ENCODE measurements at regions not wholly inside any gene's neighbourhood (a gene's known extent, or its start where the extent isn't known, plus 50 kb on each side); places are given as distances from the start of the nearest gene placed in this dataset.
"Not testable (repeated sequence)": the region's sequence is repeated elsewhere in the genome, so short reads cannot be mapped to it uniquely, and the experiment has no call there.

DNA sequence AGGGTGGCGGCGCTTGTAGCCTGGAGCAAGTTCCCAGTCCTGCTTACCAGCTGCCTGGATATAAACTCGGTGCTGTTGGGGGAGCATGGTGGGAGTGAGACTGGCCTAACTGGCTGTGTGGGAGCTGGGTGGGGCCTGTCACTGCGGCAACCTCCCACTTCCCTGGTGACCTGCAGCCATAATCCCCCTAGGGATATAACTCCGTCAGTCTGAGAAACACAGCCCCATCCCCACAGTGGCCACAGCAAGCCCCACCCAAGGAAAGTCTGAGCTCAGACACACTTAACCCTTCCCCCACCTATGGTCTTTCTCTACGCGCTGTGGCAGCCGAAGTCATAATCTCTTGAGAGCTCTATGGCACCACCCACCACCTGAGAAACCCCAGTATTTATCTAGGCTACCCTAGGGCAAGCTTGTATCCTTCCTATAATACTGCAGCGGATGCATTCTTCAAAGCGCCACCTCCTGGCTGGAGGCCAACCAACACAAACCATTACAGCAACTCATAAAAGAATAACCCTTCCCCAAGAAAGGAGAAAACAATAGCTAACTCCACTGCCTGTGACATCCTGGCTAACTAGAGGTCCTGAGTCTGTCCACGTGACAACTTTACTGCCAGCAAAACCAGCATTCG lies 57.4 kb downstream of the ZNF648 start:
- DNase-seq: no peak

DNA sequence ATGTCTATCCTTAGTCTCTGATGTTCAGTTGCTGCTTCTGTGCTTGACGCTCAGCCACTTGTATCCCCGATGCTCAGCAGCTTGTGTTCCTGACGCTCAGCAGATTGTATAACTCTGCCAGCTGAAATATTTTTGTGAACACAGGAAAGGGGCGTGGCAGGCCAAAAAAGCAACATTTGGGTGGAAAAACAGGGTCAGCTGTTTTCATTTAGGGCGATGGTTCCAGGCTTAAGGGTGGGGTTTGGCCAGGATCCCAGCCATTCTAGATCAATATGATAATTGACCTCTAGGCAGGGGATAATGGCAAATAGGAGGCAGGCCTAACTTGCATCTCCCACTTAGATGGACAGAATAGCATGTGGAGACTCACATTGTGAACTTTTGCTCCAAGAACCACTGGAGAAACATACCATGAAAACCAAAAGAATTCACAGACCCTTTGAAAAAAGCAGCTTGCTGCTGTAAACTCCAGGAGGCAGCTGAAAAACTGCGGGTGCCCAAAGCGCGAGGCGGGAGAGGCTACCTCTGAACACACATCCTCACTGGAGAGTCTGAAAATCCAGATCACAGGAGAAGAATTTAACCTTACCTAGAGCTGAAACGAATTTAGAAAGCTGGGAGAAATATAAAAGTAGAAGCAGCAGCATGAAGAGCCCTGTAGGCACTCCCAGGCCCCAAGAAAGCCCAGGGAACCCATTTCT lies 58.3 kb downstream of the ZNF648 start:
- no peak for DNase-seq

DNA sequence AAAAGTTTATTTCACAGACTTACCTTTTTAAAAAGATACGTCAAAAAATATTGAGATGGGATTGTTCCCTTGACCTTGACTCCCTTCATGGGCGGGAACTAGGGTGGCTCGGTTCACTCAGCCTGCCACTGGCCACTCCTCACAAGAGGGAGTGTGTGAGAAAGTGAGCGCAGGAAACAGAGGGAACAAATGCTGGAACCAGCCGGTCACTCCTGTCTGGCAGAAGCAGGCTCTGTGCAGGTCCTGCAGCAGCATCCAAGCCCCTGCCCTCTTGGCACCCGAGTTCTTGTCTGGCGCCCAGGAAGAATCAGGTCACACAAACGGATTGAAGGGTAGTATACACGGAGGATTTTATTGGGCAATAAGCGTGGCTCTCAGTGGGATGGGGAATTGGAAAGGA lies 58.9 kb downstream of the ZNF648 start:
- DNase-seq: no peak

DNA sequence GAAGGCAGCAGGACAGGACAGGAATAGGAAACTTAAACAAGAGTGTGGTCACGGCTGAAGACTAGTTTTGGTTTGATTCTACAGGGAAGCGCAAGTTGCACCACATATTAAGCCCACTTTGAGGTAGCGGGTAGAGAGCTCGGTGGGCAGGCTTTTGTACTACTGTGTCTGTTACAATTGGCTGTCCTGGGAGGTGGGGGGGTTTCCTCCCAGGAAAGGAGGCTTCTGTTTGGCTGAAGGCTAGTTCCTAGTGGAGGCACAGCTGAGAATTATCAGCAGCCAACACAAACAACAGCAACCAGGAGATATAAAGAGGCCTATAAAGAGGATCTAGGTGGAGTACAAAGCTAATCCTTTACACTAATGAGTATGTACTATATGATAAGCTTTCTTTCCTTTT lies 62.7 kb downstream of the ZNF648 start:
- no peak for DNase-seq

DNA sequence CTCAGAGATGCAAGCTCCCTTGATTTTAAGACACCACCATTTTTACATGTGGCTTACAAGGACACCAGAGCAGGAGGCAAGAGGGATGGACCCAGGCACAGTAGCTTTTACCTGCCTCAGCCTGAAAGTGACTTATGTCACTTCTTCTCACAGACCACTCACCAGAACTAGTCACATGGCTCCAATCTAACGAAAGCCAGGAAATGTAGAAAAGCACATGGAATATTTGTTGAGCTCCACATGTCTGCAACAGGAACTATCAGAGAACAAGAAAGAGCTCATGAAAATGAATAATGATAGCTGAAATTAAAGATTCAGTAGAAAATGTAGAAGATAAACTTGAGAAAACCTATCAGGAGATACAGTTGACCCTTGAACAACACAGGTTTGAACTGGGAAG lies 69.4 kb downstream of the ZNF648 start:
- no peak for DNase-seq

DNA sequence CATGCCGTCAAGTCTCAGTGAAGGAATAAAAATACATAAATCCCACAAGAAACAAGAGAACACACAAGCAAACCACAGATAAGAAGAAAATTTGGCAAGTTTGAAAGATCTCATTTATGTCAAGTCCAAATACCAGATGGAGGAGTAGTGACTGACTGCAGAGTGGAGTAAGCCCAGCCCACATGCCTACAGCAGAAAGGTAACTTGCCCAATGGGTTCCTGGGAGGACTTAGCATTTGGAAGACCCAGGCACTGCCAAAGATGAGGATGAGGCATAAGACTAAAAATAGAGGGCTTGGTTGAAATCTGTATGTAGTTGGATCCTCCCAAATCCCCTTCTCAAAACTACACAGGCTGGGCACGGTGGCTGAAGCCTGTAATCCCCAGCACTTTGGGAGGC lies 70.8 kb downstream of the ZNF648 start:
- no peak for DNase-seq

DNA sequence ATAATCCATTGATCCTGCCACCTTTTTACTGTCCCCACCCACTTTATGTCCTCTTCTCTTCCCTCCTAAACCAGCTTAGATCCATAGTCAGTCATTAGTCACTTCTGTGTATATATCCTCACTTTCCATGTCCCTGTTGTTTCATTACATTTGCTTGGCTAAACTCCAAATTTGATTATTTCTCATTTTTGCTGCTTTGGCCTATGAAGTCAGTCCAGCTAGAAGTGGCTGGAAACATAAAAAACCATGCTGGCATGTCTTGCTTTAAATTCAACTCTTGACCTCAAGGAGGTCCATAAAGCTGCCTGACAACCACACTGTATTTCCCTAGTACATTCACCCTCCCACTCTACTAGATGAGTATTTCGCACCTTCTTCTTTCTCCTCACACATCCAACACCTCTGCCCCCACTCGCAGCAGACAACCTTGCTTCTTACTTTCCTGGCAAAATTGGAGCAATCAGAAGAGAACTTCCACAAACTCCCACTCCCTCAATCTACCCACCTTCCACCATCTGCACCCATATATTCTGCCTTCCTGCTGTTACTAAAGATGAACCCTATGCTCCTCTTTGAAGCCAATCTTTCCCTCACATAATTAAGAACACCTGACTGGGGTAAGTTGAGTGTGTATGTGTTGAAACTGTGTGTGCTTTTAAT lies 72.1 kb downstream of the ZNF648 start:
- DNase-seq: no peak

DNA sequence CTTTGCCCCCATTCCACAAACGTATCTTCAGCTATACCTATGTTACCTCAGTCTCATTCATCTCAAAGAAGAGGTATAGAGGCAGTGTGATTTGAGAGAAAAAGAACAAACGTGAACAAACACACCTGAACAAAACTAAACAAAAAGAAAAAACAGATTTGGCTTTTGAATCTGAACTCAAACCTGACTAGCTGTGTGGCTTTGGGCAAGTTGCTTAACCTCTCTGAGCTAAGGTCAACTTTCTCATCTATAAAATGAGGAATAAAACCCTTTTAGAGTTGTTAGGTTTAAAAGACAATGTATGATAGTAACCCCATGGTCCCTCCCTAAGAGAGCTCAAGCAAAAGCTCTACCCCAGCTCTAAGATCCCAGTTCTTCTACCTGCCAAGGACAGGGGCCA lies 73.5 kb downstream of the ZNF648 start:
- no peak for DNase-seq

DNA sequence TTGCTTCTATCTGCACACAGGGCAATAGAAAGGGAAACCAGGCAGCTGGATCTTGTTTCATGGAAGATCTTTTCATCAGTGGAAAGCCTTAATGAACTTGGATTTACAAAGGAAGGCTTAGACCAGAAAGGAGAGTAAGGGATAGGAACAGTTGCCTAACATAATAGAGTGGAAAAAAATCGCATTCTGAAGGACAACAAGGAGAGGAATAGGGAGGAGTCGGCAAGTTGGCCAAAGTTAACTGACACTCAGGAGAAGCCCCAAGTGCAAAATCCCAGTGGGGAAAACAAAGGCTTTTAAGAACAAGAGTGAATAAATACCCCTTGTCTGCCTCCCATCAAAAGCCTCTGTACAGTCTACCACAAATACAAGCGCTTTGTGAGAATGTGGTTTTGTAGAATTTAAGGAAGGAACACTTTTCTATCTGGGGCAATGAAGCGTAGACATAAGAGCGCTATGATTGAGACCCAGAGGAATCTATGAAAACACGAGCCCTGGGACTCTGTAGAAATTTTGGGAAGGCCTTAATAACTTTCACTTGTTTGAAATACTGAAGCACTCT lies 74.1 kb downstream of the ZNF648 start:
- DNase-seq: no peak

DNA sequence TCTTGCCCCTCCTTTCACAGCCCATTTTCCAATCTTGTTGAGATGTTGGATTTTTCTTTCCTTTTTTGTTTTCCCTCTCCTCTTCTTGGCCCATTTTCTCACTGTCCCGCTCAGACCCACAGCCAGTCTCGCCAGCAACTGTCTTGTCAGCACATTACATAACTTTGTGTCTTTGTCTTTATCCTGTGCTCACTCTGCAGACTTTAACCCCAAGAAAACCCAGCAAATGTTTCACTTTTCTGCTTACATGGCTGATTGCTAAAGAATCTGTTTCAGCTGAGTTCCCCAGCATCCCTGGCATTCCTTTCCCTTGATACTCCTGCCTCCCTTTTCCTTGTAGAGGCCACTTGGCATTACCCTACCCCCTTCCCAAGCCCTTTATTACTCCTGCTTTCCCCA lies 74.6 kb downstream of the ZNF648 start:
- DNase-seq: no peak

DNA sequence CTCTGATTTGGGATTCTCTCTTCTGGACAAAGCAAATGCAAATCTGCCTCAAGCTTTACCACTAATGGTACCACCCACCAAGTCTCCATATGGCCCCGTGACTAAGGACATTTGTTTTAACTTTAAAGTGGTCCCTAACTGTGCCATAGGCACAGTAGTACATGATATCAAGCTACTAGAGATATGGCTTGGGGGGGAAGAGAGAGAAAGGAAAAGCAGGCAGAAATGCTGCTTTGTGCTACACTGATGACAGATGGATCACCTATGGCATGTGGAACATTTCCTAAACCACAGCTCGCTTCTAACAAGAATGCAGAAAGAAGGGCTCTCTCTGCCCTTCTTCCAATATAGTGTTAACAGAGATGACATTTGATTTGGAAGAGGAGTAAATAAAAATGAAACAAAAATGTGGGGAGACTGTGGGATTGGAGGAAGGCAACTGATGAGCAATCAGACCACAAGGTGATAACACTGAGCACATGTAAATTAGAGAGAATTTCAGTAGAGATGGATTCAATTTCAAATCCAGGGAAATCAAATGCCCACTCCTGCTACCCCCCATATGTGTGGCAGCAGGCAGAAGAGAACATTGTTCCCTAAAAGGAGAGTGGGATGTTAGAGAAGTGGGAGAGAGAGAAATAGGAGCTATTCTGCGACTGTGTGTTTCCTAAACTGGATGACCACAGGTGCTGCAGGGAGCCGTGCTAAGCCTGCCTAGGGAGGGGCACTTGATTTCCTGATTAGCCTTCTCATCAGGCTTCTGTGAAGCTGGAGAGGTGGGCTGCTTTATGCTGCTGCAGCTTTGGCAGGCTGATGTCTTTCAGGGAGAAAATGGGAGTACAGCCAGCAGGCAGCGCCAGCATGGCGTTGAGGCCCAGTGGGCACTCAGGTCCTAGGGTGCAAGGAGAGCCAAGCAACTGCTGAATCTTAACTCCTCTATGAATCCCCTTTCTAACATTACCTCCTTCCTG lies 75.3 kb downstream of the ZNF648 start:
- no peak for DNase-seq

DNA sequence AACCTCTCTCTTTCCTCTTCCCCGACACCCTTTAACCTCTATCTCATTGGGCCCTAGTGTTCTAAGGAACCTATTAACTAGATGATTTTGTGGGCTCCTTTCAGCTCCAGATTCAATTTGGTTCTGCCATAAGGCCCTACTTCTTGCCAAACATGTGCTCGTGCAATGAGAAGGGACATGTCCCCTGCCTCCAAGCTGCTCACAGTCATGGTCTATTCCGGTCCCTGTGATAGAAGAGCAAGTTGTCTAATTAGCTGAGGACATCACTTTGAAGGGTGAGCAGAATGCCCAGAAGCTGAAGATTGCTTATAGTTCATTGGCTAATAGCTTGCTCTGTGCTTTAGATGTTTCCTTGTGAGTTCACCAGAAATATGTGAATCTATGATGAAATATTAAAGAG lies 76.2 kb downstream of the ZNF648 start:
- no peak for DNase-seq

DNA sequence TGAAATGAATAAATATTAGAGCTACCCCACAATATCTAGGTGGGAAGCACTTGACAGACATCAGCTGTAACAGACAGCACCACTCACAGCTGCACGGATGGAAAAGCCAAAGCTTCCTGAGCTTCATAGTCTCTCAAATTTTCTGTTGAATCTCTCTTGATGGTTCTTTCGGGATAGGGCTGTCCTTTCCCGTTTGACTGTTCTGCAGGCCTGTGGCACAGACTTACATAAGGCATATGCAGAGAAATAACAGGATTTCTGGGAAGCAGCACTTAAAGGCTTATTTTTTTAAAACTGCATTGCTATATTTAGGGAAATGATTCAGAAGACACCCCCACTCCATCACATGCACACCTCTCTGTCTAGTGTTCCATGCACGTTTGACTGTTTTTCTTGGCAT lies 77.5 kb downstream of the ZNF648 start:
- DNase-seq: no peak

DNA sequence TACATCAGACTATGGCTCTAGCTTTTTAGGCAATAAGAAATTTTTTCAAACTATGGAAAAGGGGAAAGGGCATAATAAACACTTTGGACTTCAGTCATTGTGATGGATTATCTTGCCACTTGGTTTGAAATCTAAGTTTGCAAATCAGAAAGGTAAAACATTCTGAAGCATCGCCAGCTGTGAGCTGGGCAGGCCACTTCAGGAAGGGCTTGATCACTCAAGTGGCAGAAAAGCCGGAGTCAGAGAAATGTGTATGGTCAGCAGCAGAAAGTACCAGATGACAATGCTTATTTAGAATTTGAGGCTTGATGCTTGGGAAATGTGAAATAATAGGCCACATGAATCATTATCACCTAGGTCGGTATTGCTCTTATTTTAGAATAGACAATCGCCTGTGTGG lies 79.7 kb downstream of the ZNF648 start:
- DNase-seq: no peak

DNA sequence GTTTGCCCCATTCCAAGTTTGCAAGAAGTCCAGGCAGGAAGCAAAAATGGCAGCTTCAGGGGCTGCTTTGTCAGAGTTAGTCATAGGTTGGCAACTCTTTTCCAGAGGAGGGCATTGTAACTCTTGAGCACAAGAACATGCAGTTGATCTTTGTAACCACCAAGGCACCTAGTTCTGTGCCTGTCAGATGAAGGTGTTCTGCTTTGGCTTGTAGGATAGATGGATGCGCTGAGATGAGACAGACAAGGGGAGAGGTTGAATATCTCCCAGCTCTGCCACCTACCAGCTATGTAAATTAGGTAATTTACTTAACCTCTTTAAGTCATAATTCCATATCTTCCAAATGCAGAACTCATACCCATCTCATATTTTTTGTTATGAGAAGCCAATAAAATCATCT lies 89.3 kb downstream of the ZNF648 start:
- DNase-seq: no peak

DNA sequence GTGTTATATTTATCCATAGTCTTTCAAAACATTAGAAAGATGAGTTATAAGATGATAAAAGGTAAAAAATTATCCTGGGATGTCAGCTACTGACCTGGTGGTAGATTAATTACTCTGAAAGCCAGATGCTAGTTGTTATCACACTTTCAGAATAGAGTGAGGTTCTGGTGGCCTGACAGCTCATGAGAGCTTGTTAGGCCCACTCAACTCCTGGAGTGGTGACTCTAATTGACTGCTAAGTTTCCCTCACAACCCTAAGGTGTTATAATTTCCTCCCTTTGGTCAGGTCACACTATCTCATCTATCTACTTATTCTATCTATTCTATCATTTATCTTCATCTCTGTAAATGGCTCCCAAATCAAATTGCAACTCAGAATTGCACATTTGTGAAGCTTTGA lies 90.1 kb downstream of the ZNF648 start:
- no peak for DNase-seq

DNA sequence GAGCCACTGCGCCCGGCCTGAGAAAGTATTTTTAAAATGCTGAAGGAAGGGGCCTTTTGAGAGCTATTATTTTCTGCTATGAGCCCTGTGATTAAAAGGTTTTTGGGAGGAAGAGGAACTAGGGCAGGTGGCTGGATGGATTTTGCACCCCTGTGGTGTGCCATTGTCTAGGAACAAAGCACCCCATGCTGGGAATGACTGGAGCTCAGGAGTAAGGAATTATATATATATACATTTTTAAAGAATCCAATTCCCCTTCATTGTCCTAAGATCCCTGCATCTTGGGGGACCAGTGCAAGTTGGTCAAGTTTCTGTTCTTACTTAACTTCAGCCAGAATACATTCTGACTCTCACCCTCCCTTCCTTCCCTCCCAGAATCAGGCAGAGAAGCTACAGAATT lies 91.6 kb downstream of the ZNF648 start:
- DNase-seq: no peak

DNA sequence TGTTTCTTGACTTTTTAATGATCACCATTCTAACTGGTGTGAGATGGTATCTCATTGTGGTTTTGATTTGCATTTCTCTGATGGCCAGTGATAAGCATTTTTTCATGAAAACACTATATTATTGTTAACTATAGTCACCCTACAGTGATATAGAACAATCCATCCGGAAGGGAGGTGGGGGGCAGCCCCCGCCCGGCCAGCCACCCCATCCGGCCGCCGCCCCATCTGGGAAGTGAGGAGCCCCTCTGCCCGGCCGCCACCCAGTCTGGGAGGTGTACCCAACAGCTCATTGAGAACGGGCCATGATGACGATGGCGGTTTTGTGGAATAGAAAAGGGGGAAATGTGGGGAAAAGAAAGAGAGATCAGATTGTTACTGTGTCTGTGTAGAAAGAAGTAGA lies 106.8 kb downstream of the ZNF648 start:
- DNase-seq: not testable (repeated sequence)

DNA sequence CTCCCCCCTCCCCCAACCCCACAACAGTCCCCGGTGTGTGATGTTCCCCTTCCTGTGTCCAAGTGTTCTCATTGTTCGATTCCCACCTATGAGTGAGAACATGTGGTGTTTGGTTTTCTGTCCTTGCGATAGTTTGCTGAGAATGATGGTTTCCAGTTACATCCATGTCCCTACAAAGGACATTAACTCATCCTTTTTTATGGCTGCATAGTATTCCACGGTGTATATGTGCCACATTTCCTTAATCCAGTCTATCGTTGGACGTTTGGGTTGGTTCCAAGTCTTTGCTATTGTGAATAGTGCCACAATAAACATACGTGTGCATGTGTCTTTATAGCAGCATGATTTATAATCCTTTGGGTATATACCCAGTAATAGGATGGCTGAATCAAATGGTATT lies 107.3 kb downstream of the ZNF648 start:
- DNase-seq: not testable (repeated sequence)

DNA sequence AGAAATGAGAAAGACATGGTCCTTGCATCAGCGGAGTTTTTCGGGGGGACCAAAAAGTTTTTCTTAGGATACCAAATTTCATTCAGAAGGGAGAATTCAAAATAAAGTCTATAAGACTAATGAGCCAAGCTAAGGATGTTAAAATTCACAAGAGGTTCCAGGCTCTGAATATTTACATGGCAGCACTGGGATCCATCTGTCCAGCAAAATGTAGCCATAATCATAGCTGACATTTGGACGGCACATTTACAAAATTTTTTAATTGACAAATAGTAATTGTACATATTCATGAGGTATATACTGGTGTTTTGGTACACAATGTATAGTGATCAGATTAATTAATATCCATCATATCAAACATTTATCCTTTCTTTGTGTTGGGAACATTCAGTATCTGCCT lies 107.9 kb downstream of the ZNF648 start:
- no peak for DNase-seq

DNA sequence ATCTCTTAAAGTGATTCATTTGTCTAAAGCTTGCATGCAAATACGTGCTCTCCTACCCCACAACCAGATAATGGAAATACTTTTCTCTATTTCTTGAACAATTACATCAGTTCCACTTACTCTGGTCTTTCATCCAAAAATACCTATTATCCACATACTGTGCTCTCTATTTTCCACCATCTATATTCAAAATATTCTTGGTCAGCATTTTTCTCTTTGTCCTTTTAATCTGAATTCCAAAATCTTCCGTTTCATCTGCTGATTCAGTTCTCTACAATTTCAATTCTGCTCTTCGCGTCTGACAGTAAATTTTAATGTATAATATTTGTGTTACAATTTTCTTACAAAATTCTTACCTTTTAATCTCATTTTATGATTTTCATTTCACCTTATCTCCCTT lies 110.3 kb downstream of the ZNF648 start:
- no peak for DNase-seq

DNA sequence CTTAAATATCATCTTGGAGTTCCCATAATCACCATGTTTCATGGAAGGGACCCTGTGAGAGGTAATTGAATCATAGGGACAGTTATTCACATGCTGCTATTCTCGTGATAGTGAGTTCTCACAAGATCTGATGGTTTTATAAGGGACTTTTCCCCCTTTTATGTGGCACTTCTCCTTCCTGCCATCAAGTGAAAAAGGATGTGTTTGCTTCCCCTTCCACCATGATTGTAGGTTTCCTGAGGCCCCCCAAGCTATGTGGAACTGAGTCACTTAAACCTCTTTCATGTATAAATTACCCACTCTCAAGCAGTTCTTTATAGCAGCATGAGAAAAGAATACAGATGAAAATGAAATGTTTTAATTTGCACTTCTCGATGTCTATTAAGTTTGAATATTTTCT lies 112.0 kb downstream of the ZNF648 start:
- no peak for DNase-seq

DNA sequence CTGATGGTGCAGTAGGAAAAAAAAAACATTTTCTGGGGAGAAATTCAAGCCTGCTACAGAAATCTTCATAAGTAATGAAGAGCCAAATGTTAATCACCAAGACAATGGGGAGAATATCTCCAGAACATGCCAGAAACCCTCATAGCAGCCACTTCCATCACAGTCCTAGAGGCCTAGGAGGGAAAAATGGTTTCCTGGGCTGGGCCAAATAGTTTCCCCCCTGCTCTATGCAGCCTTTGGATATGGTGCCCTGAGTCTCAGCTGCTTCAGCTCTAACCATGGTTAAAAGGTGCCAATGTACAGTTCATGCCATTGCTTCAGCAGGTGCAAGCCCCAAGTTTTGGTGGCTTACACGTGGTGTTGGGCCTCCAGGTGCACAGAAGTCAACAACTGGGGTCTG lies 113.1 kb downstream of the ZNF648 start:
- DNase-seq: no peak

Measured in inflammatory macrophage (primary cell).